Neural crest cell (in vitro differentiated cells): ENCODE measurements at regions not wholly inside any gene's neighbourhood (a gene's known extent, or its start where the extent isn't known, plus 50 kb on each side); places are given as distances from the start of the nearest gene placed in this dataset.
"Not testable (repeated sequence)": the region's sequence is repeated elsewhere in the genome, so short reads cannot be mapped to it uniquely, and the experiment has no call there.

Experiments used
- DNase-seq: peaks from one replicate; pipeline ENCODE4 v3.0.0; 2021; ENCODE audit warnings: low read depth, mixed read lengths, low spot score
- H3K27ac Mint-ChIP-seq: one replicate; pipeline ENCODE4 v1.8.0; 2021; ENCODE audit warnings: mild to moderate bottlenecking, mixed read lengths; ENCODE audit not compliant: unreplicated experiment
- H3K27me3 Mint-ChIP-seq: 2 replicates; pipeline ENCODE4 v1.8.0; 2021; ENCODE audit warnings: low read depth, mild to moderate bottlenecking, mixed read lengths
- H3K36me3 Mint-ChIP-seq: 2 replicates; pipeline ENCODE4 v1.8.0; 2021; ENCODE audit warnings: low read depth, mild to moderate bottlenecking, mixed read lengths
- H3K4me1 Mint-ChIP-seq: 2 replicates; pipeline ENCODE4 v1.8.0; 2021; ENCODE audit warnings: mixed read lengths
- H3K4me3 Mint-ChIP-seq: one replicate; pipeline ENCODE4 v1.8.0; 2021; ENCODE audit warnings: mild to moderate bottlenecking, mixed read lengths
- H3K9me3 Mint-ChIP-seq: 2 replicates; pipeline ENCODE4 v1.8.0; 2021; ENCODE audit warnings: mixed read lengths
- TF ChIP-seq, protein P1 (sequence below): fragments of 200-600 bp; sonication (generic); conservative IDR thresholded peaks from 2 replicates; pipeline ENCODE4 v1.5.0; 2021; ENCODE audit warnings: antibody characterized with exemption, mild to moderate bottlenecking

DNA sequence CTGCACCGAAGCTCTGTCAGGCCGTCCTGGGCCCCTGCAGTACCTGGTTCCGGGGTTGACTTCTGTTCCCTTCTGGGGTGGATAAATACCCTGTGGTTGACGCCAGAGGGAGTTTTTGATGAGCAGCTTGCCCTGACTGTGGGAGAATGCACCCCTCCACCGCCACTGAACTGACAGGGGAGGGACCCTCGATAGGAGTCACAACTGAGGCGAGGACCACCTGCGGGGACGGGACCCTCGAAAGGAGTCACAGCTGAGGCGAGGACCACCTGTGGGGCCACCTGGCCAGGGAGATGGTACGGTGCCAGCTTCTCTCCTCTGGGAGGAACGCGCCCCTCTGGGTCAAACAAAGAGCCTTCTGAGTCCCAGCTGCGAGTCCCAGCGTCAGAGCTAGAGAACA lies 100.1 kb upstream of the FRMD1 start:
- Mint-ChIP-seq H3K4me3 (no peak overlapping the region), H3K4me1 (peaks cover 21% of the 10 kb centered on the region), H3K36me3 (no peaks in the 10 kb centered on the region), H3K27ac (peak overlapping the region; percentile 88), H3K27me3 (peaks cover 4% of the 10 kb centered on the region), H3K9me3 (no peaks in the 10 kb centered on the region)
- DNase-seq = no peak
- TF ChIP-seq, protein P1, sequence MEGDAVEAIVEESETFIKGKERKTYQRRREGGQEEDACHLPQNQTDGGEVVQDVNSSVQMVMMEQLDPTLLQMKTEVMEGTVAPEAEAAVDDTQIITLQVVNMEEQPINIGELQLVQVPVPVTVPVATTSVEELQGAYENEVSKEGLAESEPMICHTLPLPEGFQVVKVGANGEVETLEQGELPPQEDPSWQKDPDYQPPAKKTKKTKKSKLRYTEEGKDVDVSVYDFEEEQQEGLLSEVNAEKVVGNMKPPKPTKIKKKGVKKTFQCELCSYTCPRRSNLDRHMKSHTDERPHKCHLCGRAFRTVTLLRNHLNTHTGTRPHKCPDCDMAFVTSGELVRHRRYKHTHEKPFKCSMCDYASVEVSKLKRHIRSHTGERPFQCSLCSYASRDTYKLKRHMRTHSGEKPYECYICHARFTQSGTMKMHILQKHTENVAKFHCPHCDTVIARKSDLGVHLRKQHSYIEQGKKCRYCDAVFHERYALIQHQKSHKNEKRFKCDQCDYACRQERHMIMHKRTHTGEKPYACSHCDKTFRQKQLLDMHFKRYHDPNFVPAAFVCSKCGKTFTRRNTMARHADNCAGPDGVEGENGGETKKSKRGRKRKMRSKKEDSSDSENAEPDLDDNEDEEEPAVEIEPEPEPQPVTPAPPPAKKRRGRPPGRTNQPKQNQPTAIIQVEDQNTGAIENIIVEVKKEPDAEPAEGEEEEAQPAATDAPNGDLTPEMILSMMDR = no peak

DNA sequence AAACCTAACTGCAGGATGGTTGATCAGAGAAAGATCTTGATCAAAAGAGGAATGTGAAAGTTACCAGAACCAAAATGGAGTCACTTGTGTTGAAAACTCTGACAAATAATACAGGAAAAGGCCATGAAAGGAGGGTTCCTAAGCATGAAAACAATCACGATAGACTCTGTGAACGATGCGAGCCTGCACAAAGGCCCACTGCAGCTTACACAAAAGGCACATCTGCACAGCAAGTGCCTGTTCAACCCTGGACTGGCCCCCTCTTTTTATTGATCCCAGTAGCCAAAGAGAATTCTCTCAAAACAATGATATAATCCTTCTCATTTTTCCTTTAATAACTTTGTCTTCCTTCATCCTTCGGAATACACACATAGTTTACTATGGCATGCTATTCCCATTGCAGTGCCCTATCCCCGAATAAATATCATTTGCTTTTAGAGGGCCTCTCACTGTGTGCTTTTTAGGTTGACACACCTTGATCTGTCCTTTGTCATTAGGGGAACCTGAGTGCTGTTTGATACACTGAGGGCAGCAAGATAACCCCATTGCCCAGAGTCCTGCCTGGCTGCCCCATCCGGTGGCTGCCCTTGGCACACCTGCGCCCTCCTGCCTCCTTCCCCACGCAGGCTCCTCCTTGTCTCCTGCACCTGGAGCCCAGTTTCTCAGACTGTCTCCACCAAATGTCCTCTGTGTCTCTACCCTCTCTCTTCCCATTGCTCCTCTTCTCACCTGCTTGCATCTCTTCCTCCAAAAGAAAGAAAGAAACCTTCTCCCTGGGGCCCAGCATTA lies 98.3 kb upstream of the FRMD1 start:
- TF ChIP-seq, protein P1 = no peak
- no peak for DNase-seq
- no peaks in the 10 kb centered on the region for H3K36me3 Mint-ChIP-seq
- peaks cover 4% of the 10 kb centered on the region for H3K27me3 Mint-ChIP-seq
- H3K27ac Mint-ChIP-seq = peak overlapping the region; percentile 79
- peaks cover 19% of the 10 kb centered on the region for H3K4me1 Mint-ChIP-seq
- H3K4me3 Mint-ChIP-seq = no peak overlapping the region
- H3K9me3 Mint-ChIP-seq = no peaks in the 10 kb centered on the region

DNA sequence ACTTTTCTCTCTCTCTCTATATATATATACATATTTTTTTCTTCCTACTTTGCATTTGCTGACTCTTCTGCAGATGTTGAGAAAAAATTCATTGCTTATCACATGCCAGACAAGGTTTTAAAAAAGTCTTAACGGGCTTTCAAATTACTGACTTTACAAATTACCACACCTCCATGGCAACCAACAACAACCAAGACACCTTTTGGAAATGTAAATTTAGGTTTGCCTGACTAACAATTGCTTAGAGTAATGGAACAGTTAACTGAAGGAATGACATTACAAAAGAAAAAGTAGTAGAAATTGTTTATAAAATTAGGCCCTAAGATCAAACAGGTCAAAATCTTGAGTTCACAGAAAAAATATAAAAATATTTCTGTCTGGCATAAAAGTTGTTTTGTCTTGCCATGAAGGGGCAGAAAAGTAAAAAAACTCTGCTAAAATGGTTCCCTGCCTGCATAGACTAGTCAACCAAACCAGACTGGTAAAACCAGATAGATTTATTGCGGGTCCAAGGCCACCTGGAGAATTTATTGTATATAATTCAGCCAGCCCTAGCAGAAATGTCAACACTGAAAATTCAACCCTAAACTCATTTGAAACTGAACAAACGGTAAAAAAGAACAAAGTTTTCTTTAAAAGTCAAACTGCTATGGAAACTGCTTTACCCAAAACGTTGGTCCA lies 92.8 kb upstream of the FRMD1 start:
- no peak overlapping the region for H3K4me3 Mint-ChIP-seq
- H3K9me3 Mint-ChIP-seq = peaks cover 2% of the 10 kb centered on the region
- H3K4me1 Mint-ChIP-seq = peaks cover 12% of the 10 kb centered on the region
- peaks cover 2% of the 10 kb centered on the region for H3K27me3 Mint-ChIP-seq
- no peaks in the 10 kb centered on the region for H3K36me3 Mint-ChIP-seq
- no peak overlapping the region for H3K27ac Mint-ChIP-seq
- DNase-seq = no peak
- TF ChIP-seq, protein P1 = no peak

DNA sequence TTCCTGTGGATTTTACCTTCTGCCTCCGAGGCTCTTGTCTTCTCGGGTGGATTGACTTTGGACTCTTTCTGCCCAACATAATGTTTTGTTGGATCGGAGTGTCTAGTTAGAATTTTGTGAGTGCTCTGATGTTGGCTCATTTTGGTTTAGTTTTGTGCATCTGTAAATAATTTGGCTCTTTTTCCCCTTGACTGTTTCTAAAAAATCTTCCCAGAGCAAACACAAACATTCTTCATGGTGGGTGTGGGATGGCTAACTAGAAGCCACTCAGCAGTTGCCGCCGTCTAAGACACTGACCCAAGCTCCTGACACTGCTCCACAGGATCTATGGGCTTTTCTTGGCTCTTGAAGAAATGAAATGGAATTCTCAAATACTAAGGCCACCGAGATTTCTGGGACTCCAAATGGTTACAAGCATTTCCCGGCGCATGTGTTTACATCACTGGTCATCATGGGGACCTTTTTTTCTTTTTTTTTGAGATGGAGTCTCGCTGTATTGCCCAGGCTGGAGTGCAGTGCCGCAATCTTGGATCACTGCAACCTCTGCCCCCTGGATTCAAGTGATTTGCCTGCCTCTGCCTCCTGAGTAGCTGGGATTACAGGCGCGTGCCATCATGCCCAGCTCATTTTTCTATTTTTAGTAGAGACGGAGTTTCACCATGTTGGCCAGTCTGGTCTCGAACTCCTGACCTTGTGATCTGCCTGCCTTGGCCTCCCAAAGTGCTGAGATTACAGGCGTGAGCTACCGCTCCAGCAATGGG lies 92.0 kb upstream of the FRMD1 start:
- H3K4me1 Mint-ChIP-seq = peaks cover 9% of the 10 kb centered on the region
- H3K4me3 Mint-ChIP-seq = no peak overlapping the region
- H3K9me3 Mint-ChIP-seq = peaks cover 2% of the 10 kb centered on the region
- H3K27me3 Mint-ChIP-seq = peaks cover 2% of the 10 kb centered on the region
- H3K27ac Mint-ChIP-seq = no peak overlapping the region
- TF ChIP-seq, protein P1 = no peak
- H3K36me3 Mint-ChIP-seq = no peaks in the 10 kb centered on the region
- no peak for DNase-seq

DNA sequence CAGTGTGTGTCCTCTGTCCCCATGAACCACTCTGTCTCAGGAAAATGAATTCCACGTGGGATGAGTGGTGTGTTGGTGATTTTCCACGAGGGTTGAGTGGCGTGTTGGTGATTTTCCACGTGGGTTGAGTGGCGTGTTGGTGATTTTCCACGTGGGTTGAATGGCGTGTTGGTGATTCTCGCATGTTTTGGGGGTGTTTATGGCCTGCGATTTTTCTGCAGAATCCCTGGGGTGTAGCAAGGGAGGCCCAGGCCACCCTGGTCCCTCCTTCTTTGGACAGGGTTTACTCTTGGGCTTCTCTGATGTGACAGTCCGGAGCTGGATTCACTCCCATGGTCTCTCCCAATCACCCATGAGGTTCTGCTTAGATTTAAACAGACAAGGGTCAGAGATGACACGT lies 90.6 kb upstream of the FRMD1 start:
- Mint-ChIP-seq H3K27ac (no peak overlapping the region), H3K4me1 (peaks cover 9% of the 10 kb centered on the region), H3K36me3 (no peaks in the 10 kb centered on the region), H3K9me3 (peaks cover 2% of the 10 kb centered on the region), H3K27me3 (peaks cover 1% of the 10 kb centered on the region), H3K4me3 (no peak overlapping the region)
- TF ChIP-seq, protein P1 = no peak
- no peak for DNase-seq

DNA sequence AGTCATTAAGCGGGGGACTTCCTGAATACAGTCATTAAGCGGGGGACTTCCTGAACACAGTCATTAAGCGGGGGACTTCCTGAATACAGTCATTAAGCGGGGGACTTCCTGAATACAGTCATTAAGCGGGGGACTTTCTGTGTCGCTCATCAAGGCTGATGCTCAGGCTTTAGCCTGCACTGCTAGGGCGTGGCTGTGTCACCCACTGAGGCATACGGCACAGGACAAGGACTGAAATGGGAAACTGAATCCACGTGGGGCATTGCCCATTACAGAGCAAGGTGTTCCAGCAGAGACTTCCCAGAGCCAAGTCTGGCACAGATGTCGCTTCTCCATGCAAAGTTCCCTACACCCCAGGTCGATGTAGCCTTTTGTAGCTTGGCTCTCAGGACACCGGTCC lies 89.9 kb upstream of the FRMD1 start:
- not testable (repeated sequence) for H3K9me3 Mint-ChIP-seq, H3K36me3 Mint-ChIP-seq, H3K4me3 Mint-ChIP-seq, DNase-seq, H3K27ac Mint-ChIP-seq, H3K27me3 Mint-ChIP-seq, H3K4me1 Mint-ChIP-seq

DNA sequence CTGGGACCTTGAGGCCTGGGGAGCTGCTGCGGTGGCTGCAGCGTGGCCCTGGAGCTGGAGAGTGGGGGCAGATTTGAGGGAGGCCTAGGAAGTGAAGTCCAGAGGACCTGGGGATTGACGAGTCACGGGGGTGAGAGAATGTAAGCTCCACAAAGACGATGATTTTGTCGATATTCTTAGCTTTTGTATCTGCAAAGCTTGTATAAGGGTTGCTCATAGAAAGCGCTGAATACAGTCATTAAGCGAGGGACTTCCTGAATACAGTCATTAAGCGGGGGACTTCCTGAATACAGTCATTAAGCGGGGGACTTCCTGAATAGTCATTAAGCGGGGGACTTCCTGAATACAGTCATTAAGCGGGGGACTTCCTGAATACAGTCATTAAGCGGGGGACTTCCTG lies 89.3 kb upstream of the FRMD1 start:
- Mint-ChIP-seq H3K4me1 (peaks cover 13% of the 10 kb centered on the region), H3K27ac (peak overlapping the region; percentile 24)
- not testable (repeated sequence) for H3K27me3 Mint-ChIP-seq, H3K36me3 Mint-ChIP-seq, H3K9me3 Mint-ChIP-seq, DNase-seq, H3K4me3 Mint-ChIP-seq
